ENCODE measurements at regions not wholly inside any gene's neighbourhood (a gene's known extent, or its start where the extent isn't known, plus 50 kb on each side); places are given as distances from the start of the nearest gene placed in this dataset.

- no peak overlapping the region for H3K4me3 Mint-ChIP-seq (ENCODE audit: unreplicated experiment)
- Histone ChIP-seq H3K4me3 (ENCODE audit: low read depth, low read length) (no peak overlapping the region), H3K36me3 (ENCODE audit: control insufficient read depth, insufficient read depth, low read length) (no peaks in the 10 kb centered on the region), H3K4me1 (peaks cover 4% of the 10 kb centered on the region; the same call in 1 of the 2 replicates), H3K9me3 (no peaks in the 10 kb centered on the region; the same call in 1 of the 2 replicates), H3K27me3 (replicated peaks; ENCODE audit: control insufficient read depth, insufficient read depth, low read length) (no peaks in the 10 kb centered on the region)
- no peak for TF ChIP-seq CTCF (IDR thresholded peaks at IDR 0.05; ENCODE audit: insufficient read depth in 1 of 2, low read depth in 1 of 2, low read length in 1 of 2, severe bottlenecking in 1 of 2, unreplicated experiment in 1 of 2)
- peaks cover 17% of the 10 kb centered on the region for H3K9me3 Mint-ChIP-seq (ENCODE audit: unreplicated experiment)
- DNase-seq: no peak
- H3K4me1 Mint-ChIP-seq (ENCODE audit: low read depth, unreplicated experiment): peaks cover 8% of the 10 kb centered on the region
- ChIA-PET CTCF (interaction anchor here (0.7 kb wide), 1 partner anchor 171 kb away, joined by 3 read pairs; no protein-coding TSS in a partner anchor), POLR2A (no interaction called here)
- H3K36me3 Mint-ChIP-seq (ENCODE audit: insufficient read depth, unreplicated experiment): no peaks in the 10 kb centered on the region
- H3K27ac Mint-ChIP-seq (ENCODE audit: unreplicated experiment): no peak overlapping the region
- intact Hi-C loops (cut with micrococcal nuclease; ENCODE audit: unreplicated experiment): no loop called here
- no TSS peak for BruUV-seq (replicated peaks)
- no peaks in the 10 kb centered on the region for H3K27me3 Mint-ChIP-seq (ENCODE audit: insufficient read depth, unreplicated experiment)
These were observed 201.8 kb upstream of the AGR3 start for GRCh38 chr7:17083392-17084165.

- Histone ChIP-seq H3K36me3 (ENCODE audit: control insufficient read depth, insufficient read depth, low read length) (no peaks in the 10 kb centered on the region), H3K4me1 (peaks cover 4% of the 10 kb centered on the region; the same call in 1 of the 2 replicates), H3K27me3 (replicated peaks; ENCODE audit: control insufficient read depth, insufficient read depth, low read length) (no peaks in the 10 kb centered on the region), H3K9me3 (no peaks in the 10 kb centered on the region; the same call in 1 of the 2 replicates), H3K4me3 (ENCODE audit: low read depth, low read length) (no peak overlapping the region)
- POLR2A ChIA-PET: no interaction called here
- Mint-ChIP-seq H3K36me3 (ENCODE audit: insufficient read depth, unreplicated experiment) (no peaks in the 10 kb centered on the region), H3K4me3 (ENCODE audit: unreplicated experiment) (no peak overlapping the region), H3K9me3 (ENCODE audit: unreplicated experiment) (peaks cover 17% of the 10 kb centered on the region), H3K27ac (ENCODE audit: unreplicated experiment) (no peak overlapping the region), H3K4me1 (ENCODE audit: low read depth, unreplicated experiment) (peaks cover 8% of the 10 kb centered on the region), H3K27me3 (ENCODE audit: insufficient read depth, unreplicated experiment) (no peaks in the 10 kb centered on the region)
- intact Hi-C loops (cut with micrococcal nuclease; ENCODE audit: unreplicated experiment): no loop called here
- DNase-seq: no peak
- CTCF ChIA-PET: interaction anchor here (0.7 kb wide), 1 partner anchor 170 kb away, joined by 3 read pairs; no protein-coding TSS in a partner anchor
- TF ChIP-seq CTCF (IDR thresholded peaks at IDR 0.05; ENCODE audit: insufficient read depth in 1 of 2, low read depth in 1 of 2, low read length in 1 of 2, severe bottlenecking in 1 of 2, unreplicated experiment in 1 of 2): no peak
- no TSS peak for BruUV-seq (replicated peaks)
These were observed 202.3 kb upstream of the AGR3 start for GRCh38 chr7:17084166-17084475.

- Histone ChIP-seq H3K9me3 (no peaks in the 10 kb centered on the region; the same call in 1 of the 2 replicates), H3K27me3 (replicated peaks; ENCODE audit: control insufficient read depth, insufficient read depth, low read length) (no peaks in the 10 kb centered on the region), H3K4me1 (peaks cover 4% of the 10 kb centered on the region; the same call in 1 of the 2 replicates), H3K36me3 (ENCODE audit: control insufficient read depth, insufficient read depth, low read length) (no peaks in the 10 kb centered on the region), H3K4me3 (ENCODE audit: low read depth, low read length) (no peak overlapping the region)
- TF ChIP-seq CTCF (IDR thresholded peaks at IDR 0.05; ENCODE audit: insufficient read depth in 1 of 2, low read depth in 1 of 2, low read length in 1 of 2, severe bottlenecking in 1 of 2, unreplicated experiment in 1 of 2): no peak
- no peak for DNase-seq
- ChIA-PET CTCF (no interaction called here), POLR2A (interaction anchor here (0.7 kb wide), 1 partner anchor 213 kb away, joined by 22 read pairs; no protein-coding TSS in a partner anchor)
- peaks cover 8% of the 10 kb centered on the region for H3K4me1 Mint-ChIP-seq (ENCODE audit: low read depth, unreplicated experiment)
- peaks cover 17% of the 10 kb centered on the region for H3K9me3 Mint-ChIP-seq (ENCODE audit: unreplicated experiment)
- H3K4me3 Mint-ChIP-seq (ENCODE audit: unreplicated experiment): no peak overlapping the region
- intact Hi-C loops (cut with micrococcal nuclease; ENCODE audit: unreplicated experiment): no loop called here
- no peak overlapping the region for H3K27ac Mint-ChIP-seq (ENCODE audit: unreplicated experiment)
- no peaks in the 10 kb centered on the region for H3K36me3 Mint-ChIP-seq (ENCODE audit: insufficient read depth, unreplicated experiment)
- no peaks in the 10 kb centered on the region for H3K27me3 Mint-ChIP-seq (ENCODE audit: insufficient read depth, unreplicated experiment)
- no TSS peak for BruUV-seq (replicated peaks)
These were observed 203.4 kb upstream of the AGR3 start for GRCh38 chr7:17085186-17085585.
